ENCODE measurements at regions not wholly inside any gene's neighbourhood (a gene's known extent, or its start where the extent isn't known, plus 50 kb on each side); places are given as distances from the start of the nearest gene placed in this dataset.
"Not testable (repeated sequence)": the region's sequence is repeated elsewhere in the genome, so short reads cannot be mapped to it uniquely, and the experiment has no call there.

DNA sequence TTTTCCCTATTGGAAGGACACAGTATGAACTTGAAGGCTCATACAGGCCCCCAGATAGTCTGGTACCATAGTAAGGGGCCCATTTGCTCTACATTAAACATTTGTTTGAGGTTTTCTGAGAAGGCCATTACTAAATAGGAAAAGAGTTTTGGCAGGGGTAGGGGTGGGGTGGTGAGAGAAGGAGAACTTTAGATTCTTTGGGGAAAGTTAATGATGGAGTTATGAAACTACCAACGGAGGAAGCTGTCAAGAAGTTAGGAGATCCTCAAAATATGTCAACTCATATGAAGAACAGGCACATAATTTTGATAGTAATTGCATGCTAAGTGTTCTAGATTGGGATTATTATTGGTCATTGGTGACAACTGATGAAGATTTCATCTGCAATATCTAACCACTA lies 114.7 kb downstream of the TAF11L14 start:
- DNase-seq (ENCODE audit: low read depth, low spot score) (no peak), ATAC-seq (no peak)
- TF ChIP-seq TCF7L2 (IDR thresholded peaks at IDR 0.05; ENCODE audit: low read depth, low read length) (no peak), SIN3A (IDR thresholded peaks at IDR 0.05; ENCODE audit: borderline replicate concordance, insufficient read depth, low read depth, low read length) (no peak), POLR2AphosphoS5 (IDR thresholded peaks at IDR 0.05; ENCODE audit: low read depth, low read length) (no peak)
- TF ChIP-seq, protein P1, sequence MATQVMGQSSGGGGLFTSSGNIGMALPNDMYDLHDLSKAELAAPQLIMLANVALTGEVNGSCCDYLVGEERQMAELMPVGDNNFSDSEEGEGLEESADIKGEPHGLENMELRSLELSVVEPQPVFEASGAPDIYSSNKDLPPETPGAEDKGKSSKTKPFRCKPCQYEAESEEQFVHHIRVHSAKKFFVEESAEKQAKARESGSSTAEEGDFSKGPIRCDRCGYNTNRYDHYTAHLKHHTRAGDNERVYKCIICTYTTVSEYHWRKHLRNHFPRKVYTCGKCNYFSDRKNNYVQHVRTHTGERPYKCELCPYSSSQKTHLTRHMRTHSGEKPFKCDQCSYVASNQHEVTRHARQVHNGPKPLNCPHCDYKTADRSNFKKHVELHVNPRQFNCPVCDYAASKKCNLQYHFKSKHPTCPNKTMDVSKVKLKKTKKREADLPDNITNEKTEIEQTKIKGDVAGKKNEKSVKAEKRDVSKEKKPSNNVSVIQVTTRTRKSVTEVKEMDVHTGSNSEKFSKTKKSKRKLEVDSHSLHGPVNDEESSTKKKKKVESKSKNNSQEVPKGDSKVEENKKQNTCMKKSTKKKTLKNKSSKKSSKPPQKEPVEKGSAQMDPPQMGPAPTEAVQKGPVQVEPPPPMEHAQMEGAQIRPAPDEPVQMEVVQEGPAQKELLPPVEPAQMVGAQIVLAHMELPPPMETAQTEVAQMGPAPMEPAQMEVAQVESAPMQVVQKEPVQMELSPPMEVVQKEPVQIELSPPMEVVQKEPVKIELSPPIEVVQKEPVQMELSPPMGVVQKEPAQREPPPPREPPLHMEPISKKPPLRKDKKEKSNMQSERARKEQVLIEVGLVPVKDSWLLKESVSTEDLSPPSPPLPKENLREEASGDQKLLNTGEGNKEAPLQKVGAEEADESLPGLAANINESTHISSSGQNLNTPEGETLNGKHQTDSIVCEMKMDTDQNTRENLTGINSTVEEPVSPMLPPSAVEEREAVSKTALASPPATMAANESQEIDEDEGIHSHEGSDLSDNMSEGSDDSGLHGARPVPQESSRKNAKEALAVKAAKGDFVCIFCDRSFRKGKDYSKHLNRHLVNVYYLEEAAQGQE (IDR thresholded peaks at IDR 0.05; ENCODE audit: insufficient read depth in 1 of 2, low read depth in 2 of 2, low read length in 1 of 2): no peak
- TF ChIP-seq, protein P2, sequence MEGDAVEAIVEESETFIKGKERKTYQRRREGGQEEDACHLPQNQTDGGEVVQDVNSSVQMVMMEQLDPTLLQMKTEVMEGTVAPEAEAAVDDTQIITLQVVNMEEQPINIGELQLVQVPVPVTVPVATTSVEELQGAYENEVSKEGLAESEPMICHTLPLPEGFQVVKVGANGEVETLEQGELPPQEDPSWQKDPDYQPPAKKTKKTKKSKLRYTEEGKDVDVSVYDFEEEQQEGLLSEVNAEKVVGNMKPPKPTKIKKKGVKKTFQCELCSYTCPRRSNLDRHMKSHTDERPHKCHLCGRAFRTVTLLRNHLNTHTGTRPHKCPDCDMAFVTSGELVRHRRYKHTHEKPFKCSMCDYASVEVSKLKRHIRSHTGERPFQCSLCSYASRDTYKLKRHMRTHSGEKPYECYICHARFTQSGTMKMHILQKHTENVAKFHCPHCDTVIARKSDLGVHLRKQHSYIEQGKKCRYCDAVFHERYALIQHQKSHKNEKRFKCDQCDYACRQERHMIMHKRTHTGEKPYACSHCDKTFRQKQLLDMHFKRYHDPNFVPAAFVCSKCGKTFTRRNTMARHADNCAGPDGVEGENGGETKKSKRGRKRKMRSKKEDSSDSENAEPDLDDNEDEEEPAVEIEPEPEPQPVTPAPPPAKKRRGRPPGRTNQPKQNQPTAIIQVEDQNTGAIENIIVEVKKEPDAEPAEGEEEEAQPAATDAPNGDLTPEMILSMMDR (IDR thresholded peaks at IDR 0.05): no peak
- CTCF ChIA-PET: no interaction called here
- Histone ChIP-seq H3K4me1 (ENCODE audit: control insufficient read depth, insufficient read depth, low read length) (no peaks in the 10 kb centered on the region), H3K36me3 (ENCODE audit: control insufficient read depth, insufficient read depth, low read length) (no peaks in the 10 kb centered on the region), H3K27me3 (ENCODE audit: control insufficient read depth, insufficient read depth, low read length) (no peaks in the 10 kb centered on the region), H3K4me3 (ENCODE audit: low read depth in 2 of 2, low read length in 2 of 2) (no peak overlapping the region), H3K27ac (ENCODE audit: low read length) (no peak overlapping the region), H3K9me3 (ENCODE audit: control insufficient read depth, insufficient read depth, low read depth, low read length) (no peaks in the 10 kb centered on the region)
- BruUV-seq (replicated peaks): no TSS peak
- intact Hi-C loops (cut with micrococcal nuclease; ENCODE audit: unreplicated experiment): no loop called here
- in situ Hi-C loops (cut with HindIII; ENCODE audit: low pct_unique_long_range_greater_than_20kb, low sequenced_read_pairs): no loop called here
- POLR2A ChIA-PET: no interaction called here

DNA sequence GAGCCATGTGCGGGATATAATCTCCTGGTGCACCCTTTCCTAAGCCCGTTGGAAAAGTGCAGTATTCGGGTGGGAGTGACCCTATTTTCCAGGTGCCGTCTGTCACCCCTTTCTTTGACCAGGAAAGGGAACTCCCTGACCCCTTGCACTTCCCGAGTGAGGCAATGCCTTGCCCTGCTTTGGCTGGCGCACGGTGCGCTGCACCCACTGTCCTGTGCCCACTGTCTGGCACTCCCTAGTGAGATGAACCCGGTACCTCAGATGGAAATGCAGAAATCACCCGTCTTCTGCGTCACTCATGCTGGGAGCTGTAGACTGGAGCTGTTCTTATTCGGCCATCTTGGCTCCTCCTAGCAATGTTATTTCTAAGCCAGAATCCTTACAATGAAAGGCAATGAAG lies 121.1 kb downstream of the TAF11L14 start:
- BruUV-seq (replicated peaks); H3K4me3 ChIP-seq (ENCODE audit: low read depth in 2 of 2, low read length in 2 of 2); ATAC-seq; POLR2A ChIA-PET; in situ Hi-C loops (cut with HindIII; ENCODE audit: low pct_unique_long_range_greater_than_20kb, low sequenced_read_pairs); H3K4me1 ChIP-seq (ENCODE audit: control insufficient read depth, insufficient read depth, low read length); H3K36me3 ChIP-seq (ENCODE audit: control insufficient read depth, insufficient read depth, low read length); H3K27ac ChIP-seq (ENCODE audit: low read length); DNase-seq (ENCODE audit: low read depth, low spot score); H3K27me3 ChIP-seq (ENCODE audit: control insufficient read depth, insufficient read depth, low read length); intact Hi-C loops (cut with micrococcal nuclease; ENCODE audit: unreplicated experiment); CTCF ChIA-PET; H3K9me3 ChIP-seq (ENCODE audit: control insufficient read depth, insufficient read depth, low read depth, low read length): not testable (repeated sequence)

DNA sequence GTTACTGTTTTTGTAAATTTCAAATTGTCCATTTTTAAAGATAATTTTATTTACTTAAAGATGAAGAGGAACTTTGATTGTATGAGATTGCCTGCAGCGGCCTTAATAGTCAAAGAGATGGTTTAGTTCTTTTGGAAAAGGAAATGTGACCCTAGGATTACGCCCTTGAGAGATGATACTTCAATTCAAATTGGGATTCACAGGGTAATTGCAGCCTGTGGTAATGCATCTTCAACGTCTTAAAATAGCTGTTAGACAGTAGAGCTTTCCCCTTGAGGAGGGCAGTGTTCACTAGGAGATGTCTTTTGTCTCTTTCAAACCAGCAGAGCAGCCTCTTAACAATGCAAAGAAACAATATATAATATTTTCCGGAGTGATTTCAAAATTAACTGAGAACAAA lies 127.1 kb downstream of the TAF11L14 start:
- no peak for DNase-seq (ENCODE audit: low read depth, low spot score)
- no peak for ATAC-seq
- no peaks in the 10 kb centered on the region for H3K27me3 ChIP-seq (ENCODE audit: control insufficient read depth, insufficient read depth, low read length)
- no peaks in the 10 kb centered on the region for H3K4me1 ChIP-seq (ENCODE audit: control insufficient read depth, insufficient read depth, low read length)
- H3K4me3 ChIP-seq (ENCODE audit: low read depth in 2 of 2, low read length in 2 of 2): no peak overlapping the region
- no peak overlapping the region for H3K27ac ChIP-seq (ENCODE audit: low read length)
- intact Hi-C loops (cut with micrococcal nuclease; ENCODE audit: unreplicated experiment) (no loop called here), in situ Hi-C loops (cut with HindIII; ENCODE audit: low pct_unique_long_range_greater_than_20kb, low sequenced_read_pairs) (no loop called here)
- TF ChIP-seq, protein P2 (IDR thresholded peaks at IDR 0.05): no peak
- TF ChIP-seq, protein P1 (IDR thresholded peaks at IDR 0.05; ENCODE audit: insufficient read depth in 1 of 2, low read depth in 2 of 2, low read length in 1 of 2): no peak
- TF ChIP-seq TCF7L2 (IDR thresholded peaks at IDR 0.05; ENCODE audit: low read depth, low read length): no peak
- TF ChIP-seq POLR2AphosphoS5 (IDR thresholded peaks at IDR 0.05; ENCODE audit: low read depth, low read length): no peak
- ChIA-PET CTCF (no interaction called here), POLR2A (interaction anchor here (0.6 to 0.7 kb wide), 2 partner anchors 185 to 440 kb away, joined by 3 to 4 read pairs; no protein-coding TSS in a partner anchor)
- H3K36me3 ChIP-seq (ENCODE audit: control insufficient read depth, insufficient read depth, low read length): no peaks in the 10 kb centered on the region
- no TSS peak for BruUV-seq (replicated peaks)
- H3K9me3 ChIP-seq (ENCODE audit: control insufficient read depth, insufficient read depth, low read depth, low read length): no peaks in the 10 kb centered on the region
